ENCODE measurements at regions not wholly inside any gene's neighbourhood (a gene's known extent, or its start where the extent isn't known, plus 50 kb on each side); places are given as distances from the start of the nearest gene placed in this dataset.

DNA sequence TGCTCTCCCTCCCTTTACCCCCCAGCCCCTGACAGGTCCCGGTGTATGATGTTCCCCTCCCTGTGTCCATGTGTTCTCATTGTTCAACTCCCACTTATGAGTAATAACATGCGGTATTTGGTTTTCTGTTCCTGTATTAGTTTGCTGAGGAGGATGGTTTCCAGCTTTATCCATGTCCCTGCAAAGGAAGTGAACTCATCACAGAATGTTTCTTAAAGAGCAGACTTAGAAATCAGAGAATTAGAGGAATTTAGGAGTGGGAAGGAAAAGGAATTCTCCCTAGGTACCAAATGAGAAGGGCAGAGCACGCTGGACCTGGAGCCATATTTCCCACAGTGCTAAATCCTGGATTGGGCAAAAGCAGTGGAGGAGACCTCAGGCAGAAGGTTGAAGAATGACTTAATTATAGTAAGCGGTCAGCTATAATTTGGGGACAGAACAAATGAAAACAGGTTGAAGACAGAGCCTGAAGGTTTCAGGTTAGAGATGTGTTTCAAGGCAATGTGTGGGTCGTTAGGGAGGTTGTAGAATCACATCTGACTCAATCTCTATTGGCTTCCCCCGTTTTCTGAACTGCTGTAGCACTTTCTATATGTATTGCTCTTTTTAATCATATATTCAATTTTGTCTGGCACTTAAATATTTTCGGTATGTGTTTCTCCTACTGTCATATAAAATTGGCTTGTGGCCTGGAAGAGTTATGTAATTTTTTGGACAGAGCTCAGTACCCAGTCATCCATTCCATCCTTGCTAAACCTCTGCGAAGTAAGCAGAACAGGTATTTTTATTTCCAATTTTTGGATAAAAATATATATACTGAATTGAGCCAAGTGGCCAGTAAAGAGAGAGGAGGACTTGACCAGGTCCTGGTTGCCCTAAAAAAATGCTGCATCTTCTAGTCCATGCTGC is 210.5 kb upstream of the KLF6 start (continued):
- TF ChIP-seq, protein P1, sequence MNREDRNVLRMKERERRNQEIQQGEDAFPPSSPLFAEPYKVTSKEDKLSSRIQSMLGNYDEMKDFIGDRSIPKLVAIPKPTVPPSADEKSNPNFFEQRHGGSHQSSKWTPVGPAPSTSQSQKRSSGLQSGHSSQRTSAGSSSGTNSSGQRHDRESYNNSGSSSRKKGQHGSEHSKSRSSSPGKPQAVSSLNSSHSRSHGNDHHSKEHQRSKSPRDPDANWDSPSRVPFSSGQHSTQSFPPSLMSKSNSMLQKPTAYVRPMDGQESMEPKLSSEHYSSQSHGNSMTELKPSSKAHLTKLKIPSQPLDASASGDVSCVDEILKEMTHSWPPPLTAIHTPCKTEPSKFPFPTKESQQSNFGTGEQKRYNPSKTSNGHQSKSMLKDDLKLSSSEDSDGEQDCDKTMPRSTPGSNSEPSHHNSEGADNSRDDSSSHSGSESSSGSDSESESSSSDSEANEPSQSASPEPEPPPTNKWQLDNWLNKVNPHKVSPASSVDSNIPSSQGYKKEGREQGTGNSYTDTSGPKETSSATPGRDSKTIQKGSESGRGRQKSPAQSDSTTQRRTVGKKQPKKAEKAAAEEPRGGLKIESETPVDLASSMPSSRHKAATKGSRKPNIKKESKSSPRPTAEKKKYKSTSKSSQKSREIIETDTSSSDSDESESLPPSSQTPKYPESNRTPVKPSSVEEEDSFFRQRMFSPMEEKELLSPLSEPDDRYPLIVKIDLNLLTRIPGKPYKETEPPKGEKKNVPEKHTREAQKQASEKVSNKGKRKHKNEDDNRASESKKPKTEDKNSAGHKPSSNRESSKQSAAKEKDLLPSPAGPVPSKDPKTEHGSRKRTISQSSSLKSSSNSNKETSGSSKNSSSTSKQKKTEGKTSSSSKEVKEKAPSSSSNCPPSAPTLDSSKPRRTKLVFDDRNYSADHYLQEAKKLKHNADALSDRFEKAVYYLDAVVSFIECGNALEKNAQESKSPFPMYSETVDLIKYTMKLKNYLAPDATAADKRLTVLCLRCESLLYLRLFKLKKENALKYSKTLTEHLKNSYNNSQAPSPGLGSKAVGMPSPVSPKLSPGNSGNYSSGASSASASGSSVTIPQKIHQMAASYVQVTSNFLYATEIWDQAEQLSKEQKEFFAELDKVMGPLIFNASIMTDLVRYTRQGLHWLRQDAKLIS (CRISPR knock-in tag; IDR thresholded peaks at IDR 0.05; ENCODE audit: borderline replicate concordance), result no peak

DNA sequence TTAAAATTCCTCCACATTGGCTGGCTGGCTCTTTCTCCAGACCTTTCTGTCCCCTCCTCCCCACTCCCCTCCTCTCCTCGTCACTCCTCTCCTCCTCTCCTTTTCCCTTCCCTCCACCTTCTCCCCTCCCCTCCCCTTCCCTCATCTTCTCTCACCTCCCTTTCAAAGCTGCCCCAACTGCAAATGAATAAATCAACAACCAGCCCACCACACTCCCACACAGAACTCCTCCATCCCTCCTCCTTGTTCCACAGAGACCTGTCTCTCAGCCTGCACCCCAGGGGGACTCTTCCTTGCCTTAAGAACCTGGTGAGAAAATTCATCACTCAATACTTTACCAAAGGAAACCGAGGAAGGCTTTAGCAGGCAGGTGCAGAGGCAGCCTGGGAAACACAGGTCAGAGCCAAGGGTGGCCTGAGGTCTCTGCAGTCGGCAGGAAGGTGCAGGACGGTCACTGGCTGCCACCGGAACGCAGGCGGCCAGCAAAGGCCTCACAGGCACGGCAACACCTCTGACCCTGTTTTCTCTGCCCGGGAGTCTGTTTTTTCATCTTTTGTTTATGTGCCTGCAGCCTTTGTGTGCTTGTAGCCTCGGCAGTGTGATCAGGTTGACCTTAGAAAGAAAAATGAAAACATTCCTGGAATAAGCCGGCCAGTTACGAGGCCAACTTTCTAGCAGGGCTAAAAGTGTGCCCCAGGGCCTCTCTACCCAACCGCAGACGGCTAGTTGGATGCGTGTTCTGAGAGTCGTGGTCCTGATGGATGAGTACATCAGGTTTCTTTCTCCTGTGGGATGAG is 207.6 kb upstream of the KLF6 start:
- ATAC-seq, result no peak
- no peak for DNase-seq (ENCODE audit: low spot score)
- H3K36me3 Mint-ChIP-seq, result no peaks in the 10 kb centered on the region
- no peaks in the 10 kb centered on the region for H3K27me3 Mint-ChIP-seq (ENCODE audit: low read depth)
- ChIA-PET POLR2A (no interaction called here), CTCF (no interaction called here)
- H3K27ac Mint-ChIP-seq, result no peak overlapping the region
- no peak overlapping the region for H3K4me3 Mint-ChIP-seq
- TF ChIP-seq, protein P2, sequence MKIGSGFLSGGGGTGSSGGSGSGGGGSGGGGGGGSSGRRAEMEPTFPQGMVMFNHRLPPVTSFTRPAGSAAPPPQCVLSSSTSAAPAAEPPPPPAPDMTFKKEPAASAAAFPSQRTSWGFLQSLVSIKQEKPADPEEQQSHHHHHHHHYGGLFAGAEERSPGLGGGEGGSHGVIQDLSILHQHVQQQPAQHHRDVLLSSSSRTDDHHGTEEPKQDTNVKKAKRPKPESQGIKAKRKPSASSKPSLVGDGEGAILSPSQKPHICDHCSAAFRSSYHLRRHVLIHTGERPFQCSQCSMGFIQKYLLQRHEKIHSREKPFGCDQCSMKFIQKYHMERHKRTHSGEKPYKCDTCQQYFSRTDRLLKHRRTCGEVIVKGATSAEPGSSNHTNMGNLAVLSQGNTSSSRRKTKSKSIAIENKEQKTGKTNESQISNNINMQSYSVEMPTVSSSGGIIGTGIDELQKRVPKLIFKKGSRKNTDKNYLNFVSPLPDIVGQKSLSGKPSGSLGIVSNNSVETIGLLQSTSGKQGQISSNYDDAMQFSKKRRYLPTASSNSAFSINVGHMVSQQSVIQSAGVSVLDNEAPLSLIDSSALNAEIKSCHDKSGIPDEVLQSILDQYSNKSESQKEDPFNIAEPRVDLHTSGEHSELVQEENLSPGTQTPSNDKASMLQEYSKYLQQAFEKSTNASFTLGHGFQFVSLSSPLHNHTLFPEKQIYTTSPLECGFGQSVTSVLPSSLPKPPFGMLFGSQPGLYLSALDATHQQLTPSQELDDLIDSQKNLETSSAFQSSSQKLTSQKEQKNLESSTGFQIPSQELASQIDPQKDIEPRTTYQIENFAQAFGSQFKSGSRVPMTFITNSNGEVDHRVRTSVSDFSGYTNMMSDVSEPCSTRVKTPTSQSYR (CRISPR knock-in tag; IDR thresholded peaks at IDR 0.05), result no peak
- TF ChIP-seq MXD4 (CRISPR knock-in tag; IDR thresholded peaks at IDR 0.05; ENCODE audit: borderline replicate concordance) (no peak), EMX1 (CRISPR knock-in tag; IDR thresholded peaks at IDR 0.05) (no peak), ZNF138 (CRISPR knock-in tag; conservative IDR thresholded peaks at IDR 0.05) (no peak), ATF1 (CRISPR knock-in tag; IDR thresholded peaks at IDR 0.05) (no peak), SMAD4 (CRISPR knock-in tag; IDR thresholded peaks at IDR 0.05) (no peak), KAT7 (CRISPR knock-in tag; IDR thresholded peaks at IDR 0.05; ENCODE audit: borderline replicate concordance) (no peak)
- TF ChIP-seq, protein P3, sequence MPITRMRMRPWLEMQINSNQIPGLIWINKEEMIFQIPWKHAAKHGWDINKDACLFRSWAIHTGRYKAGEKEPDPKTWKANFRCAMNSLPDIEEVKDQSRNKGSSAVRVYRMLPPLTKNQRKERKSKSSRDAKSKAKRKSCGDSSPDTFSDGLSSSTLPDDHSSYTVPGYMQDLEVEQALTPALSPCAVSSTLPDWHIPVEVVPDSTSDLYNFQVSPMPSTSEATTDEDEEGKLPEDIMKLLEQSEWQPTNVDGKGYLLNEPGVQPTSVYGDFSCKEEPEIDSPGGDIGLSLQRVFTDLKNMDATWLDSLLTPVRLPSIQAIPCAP (CRISPR knock-in tag; IDR thresholded peaks at IDR 0.05), result no peak
- TF ChIP-seq, protein P4, sequence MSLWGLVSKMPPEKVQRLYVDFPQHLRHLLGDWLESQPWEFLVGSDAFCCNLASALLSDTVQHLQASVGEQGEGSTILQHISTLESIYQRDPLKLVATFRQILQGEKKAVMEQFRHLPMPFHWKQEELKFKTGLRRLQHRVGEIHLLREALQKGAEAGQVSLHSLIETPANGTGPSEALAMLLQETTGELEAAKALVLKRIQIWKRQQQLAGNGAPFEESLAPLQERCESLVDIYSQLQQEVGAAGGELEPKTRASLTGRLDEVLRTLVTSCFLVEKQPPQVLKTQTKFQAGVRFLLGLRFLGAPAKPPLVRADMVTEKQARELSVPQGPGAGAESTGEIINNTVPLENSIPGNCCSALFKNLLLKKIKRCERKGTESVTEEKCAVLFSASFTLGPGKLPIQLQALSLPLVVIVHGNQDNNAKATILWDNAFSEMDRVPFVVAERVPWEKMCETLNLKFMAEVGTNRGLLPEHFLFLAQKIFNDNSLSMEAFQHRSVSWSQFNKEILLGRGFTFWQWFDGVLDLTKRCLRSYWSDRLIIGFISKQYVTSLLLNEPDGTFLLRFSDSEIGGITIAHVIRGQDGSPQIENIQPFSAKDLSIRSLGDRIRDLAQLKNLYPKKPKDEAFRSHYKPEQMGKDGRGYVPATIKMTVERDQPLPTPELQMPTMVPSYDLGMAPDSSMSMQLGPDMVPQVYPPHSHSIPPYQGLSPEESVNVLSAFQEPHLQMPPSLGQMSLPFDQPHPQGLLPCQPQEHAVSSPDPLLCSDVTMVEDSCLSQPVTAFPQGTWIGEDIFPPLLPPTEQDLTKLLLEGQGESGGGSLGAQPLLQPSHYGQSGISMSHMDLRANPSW (CRISPR knock-in tag; conservative IDR thresholded peaks at IDR 0.05; ENCODE audit: low read depth), result no peak
- TF ChIP-seq, protein P5, sequence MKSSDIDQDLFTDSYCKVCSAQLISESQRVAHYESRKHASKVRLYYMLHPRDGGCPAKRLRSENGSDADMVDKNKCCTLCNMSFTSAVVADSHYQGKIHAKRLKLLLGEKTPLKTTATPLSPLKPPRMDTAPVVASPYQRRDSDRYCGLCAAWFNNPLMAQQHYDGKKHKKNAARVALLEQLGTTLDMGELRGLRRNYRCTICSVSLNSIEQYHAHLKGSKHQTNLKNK (CRISPR knock-in tag; IDR thresholded peaks at IDR 0.05), result no peak
- H3K4me1 Mint-ChIP-seq, result no peaks in the 10 kb centered on the region; the same call in 1 of the 2 replicates
- H3K9me3 Mint-ChIP-seq, result 0 out of 2 replicates have a peak, but pooled peaks cover 1% of the 10 kb centered on the region
